Breast epithelium (tissue), 4 donors: ENCODE measurements at regions not wholly inside any gene's neighbourhood (a gene's known extent, or its start where the extent isn't known, plus 50 kb on each side); places are given as distances from the start of the nearest gene placed in this dataset.

Experiments used
- DNase-seq, 2 donors: peaks; one replicate each; pipeline ENCODE4 v3.0.0-alpha.2; 2019; ENCODE audit warnings: low spot score in 2 of 2
- H3K27ac ChIP-seq, 2 donors: fragments of 200-600 bp; sonication (generic) in 1 of 2; one replicate each; pipeline ENCODE4 v1.5.1; 2016 to 2019; ENCODE audit warnings: mild to moderate bottlenecking in 1 of 2
- H3K27me3 ChIP-seq, 2 donors: fragments of 200-600 bp; sonication (generic) in 1 of 2; one replicate each; pipeline versions ENCODE4 v1.5.1 to v1.6.0; 2017 to 2019; ENCODE audit warnings: control low read depth in 1 of 2, mild to moderate bottlenecking in 1 of 2
- H3K36me3 ChIP-seq: fragments of 200-600 bp; one replicate; pipeline ENCODE4 v1.5.1; 2019
- H3K4me1 ChIP-seq, 2 donors: fragments of 200-600 bp; sonication (generic); one replicate each; pipeline ENCODE4 v1.5.1; 2016 to 2019; ENCODE audit warnings: control low read depth in 1 of 2
- H3K4me3 ChIP-seq, 3 donors: fragments of 200-600 bp; sonication (generic); 1 replicate in 2 of 3; 2 replicates in 1 of 3; pipeline ENCODE4 v1.5.1; 2016 to 2019; ENCODE audit warnings: mild to moderate bottlenecking in 3 of 3, moderate library complexity in 2 of 3
- H3K9me3 ChIP-seq, 2 donors: fragments of 200-600 bp; sonication (generic) in 1 of 2; one replicate each; pipeline ENCODE4 v1.5.1; 2016 to 2019; ENCODE audit warnings: control low read depth in 1 of 2
- POLR2A ChIP-seq: fragments of 450-650 bp; IDR thresholded peaks from one replicate; pipeline ENCODE4 v1.6.1; 2016; ENCODE audit warnings: antibody characterized with exemption, mild to moderate bottlenecking, moderate library complexity
- POLR2AphosphoS5 ChIP-seq, 3 donors: sonication (generic); formaldehyde crosslinking; IDR thresholded peaks; one replicate each; pipeline ENCODE4 v1.6.1; 2017; ENCODE audit warnings: antibody characterized with exemption in 3 of 3
- intact Hi-C: fragments of 100-400 bp; cut with DNase I; formaldehyde crosslinking; loops from one replicate; pipeline ENCODE4 v1.15.1; 2023; ENCODE audit warnings: low total_unique reads
- TF ChIP-seq, protein P1 (sequence below), 3 donors: fragments of 450-650 bp; IDR thresholded peaks; one replicate each; pipeline ENCODE4 v1.5.1; 2016 to 2017; ENCODE audit warnings: antibody characterized with exemption in 3 of 3, mild to moderate bottlenecking in 3 of 3, moderate library complexity in 3 of 3

DNA sequence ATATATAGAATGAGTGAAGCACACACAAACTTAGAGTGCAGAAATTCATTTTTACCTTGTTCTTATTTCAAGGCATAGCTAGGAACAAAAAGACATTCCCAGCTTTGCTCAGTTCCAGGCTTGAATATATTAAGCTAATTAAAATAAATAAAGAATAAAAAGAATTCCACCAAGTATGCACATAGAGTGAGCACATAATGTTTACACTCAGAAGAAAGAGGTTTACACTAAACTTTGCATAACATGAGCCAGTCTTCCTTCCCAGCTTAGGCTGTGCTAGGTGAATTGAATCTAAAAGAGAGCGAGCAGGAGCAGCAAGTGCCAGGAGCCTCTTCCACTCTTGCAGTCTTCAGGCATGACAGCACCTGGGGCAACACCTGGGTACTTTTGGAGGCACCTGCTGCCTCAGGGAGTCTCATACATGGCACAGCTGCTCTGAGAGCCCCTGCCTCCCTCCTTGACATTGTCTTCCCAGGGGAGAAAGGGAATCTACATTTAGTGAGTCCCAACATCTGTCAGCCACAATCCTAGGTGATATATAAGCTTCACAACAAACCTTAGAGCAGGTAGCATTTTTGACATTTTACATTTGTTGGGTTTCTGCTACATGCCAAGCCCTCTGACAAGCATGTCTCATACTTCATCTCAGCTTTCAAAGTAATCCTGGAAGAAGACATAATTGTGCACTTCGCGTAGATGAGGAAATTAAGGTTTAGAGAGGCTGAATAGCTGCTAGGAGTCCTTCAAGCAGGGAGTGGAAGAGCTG, 732.7 kb upstream of the TENM4 start:
- intact Hi-C loops: no loop called here
- no peak for DNase-seq
- no peaks in the 10 kb centered on the region for H3K36me3 ChIP-seq
- no peak overlapping the region for H3K4me3 ChIP-seq
- no peak overlapping the region for H3K27ac ChIP-seq
- H3K27me3 ChIP-seq: no peaks in the 10 kb centered on the region
- no peaks in the 10 kb centered on the region for H3K4me1 ChIP-seq
- TF ChIP-seq POLR2AphosphoS5 (IDR thresholded peaks at IDR 0.05): no peak
- TF ChIP-seq, protein P1, sequence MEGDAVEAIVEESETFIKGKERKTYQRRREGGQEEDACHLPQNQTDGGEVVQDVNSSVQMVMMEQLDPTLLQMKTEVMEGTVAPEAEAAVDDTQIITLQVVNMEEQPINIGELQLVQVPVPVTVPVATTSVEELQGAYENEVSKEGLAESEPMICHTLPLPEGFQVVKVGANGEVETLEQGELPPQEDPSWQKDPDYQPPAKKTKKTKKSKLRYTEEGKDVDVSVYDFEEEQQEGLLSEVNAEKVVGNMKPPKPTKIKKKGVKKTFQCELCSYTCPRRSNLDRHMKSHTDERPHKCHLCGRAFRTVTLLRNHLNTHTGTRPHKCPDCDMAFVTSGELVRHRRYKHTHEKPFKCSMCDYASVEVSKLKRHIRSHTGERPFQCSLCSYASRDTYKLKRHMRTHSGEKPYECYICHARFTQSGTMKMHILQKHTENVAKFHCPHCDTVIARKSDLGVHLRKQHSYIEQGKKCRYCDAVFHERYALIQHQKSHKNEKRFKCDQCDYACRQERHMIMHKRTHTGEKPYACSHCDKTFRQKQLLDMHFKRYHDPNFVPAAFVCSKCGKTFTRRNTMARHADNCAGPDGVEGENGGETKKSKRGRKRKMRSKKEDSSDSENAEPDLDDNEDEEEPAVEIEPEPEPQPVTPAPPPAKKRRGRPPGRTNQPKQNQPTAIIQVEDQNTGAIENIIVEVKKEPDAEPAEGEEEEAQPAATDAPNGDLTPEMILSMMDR (IDR thresholded peaks at IDR 0.05): no peak
- no peak for TF ChIP-seq POLR2A
- H3K9me3 ChIP-seq: peaks cover 4 to 7% of the 10 kb centered on the region in 2 donors

- TF ChIP-seq POLR2AphosphoS5 (IDR thresholded peaks at IDR 0.05): no peak
- TF ChIP-seq, protein P1 (IDR thresholded peaks at IDR 0.05): no peak
- no peak for TF ChIP-seq POLR2A
- Histone ChIP-seq H3K4me1 (no peaks in the 10 kb centered on the region), H3K36me3 (no peaks in the 10 kb centered on the region), H3K27me3 (no peaks in the 10 kb centered on the region), H3K27ac (no peak overlapping the region), H3K4me3 (no peak overlapping the region), H3K9me3 (peaks cover 4 to 7% of the 10 kb centered on the region in 2 donors)
- intact Hi-C loops: no loop called here
- DNase-seq: no peak
Measured at GRCh38 chr11:80168796-80169195, 728.0 kb upstream of the TENM4 start.

GRCh38 chr11:80167766-80168165, 726.9 kb upstream of the TENM4 start:
- Histone ChIP-seq H3K36me3 (no peaks in the 10 kb centered on the region), H3K4me1 (no peaks in the 10 kb centered on the region), H3K4me3 (no peak overlapping the region), H3K27me3 (no peaks in the 10 kb centered on the region), H3K9me3 (peaks cover 4 to 7% of the 10 kb centered on the region in 2 donors), H3K27ac (no peak overlapping the region)
- no peak for DNase-seq
- intact Hi-C loops: no loop called here
- TF ChIP-seq, protein P1 (IDR thresholded peaks at IDR 0.05): no peak
- TF ChIP-seq POLR2A (no peak), POLR2AphosphoS5 (IDR thresholded peaks at IDR 0.05) (no peak)

GRCh38 chr11:80165744-80166143, 724.9 kb upstream of the TENM4 start:
- no peak for TF ChIP-seq POLR2AphosphoS5 (IDR thresholded peaks at IDR 0.05)
- TF ChIP-seq POLR2A: no peak
- TF ChIP-seq, protein P1 (IDR thresholded peaks at IDR 0.05): no peak
- H3K4me1 ChIP-seq: no peaks in the 10 kb centered on the region
- peaks cover 4 to 7% of the 10 kb centered on the region in 2 donors for H3K9me3 ChIP-seq
- no peaks in the 10 kb centered on the region for H3K27me3 ChIP-seq
- H3K27ac ChIP-seq: no peak overlapping the region
- no peak overlapping the region for H3K4me3 ChIP-seq
- intact Hi-C loops: no loop called here
- no peak for DNase-seq
- H3K36me3 ChIP-seq: no peaks in the 10 kb centered on the region

- no peaks in the 10 kb centered on the region for H3K4me1 ChIP-seq
- H3K36me3 ChIP-seq: no peaks in the 10 kb centered on the region
- no peak overlapping the region for H3K27ac ChIP-seq
- H3K27me3 ChIP-seq: no peaks in the 10 kb centered on the region
- intact Hi-C loops: no loop called here
- no peak overlapping the region for H3K4me3 ChIP-seq
- TF ChIP-seq, protein P1 (IDR thresholded peaks at IDR 0.05): no peak
- TF ChIP-seq POLR2AphosphoS5 (IDR thresholded peaks at IDR 0.05) (no peak), POLR2A (no peak)
- no peaks in the 10 kb centered on the region for H3K9me3 ChIP-seq
- DNase-seq: no peak
Measured at GRCh38 chr11:80163441-80163840, 722.6 kb upstream of the TENM4 start.
